ENCODE measurements at regions not wholly inside any gene's neighbourhood (a gene's known extent, or its start where the extent isn't known, plus 50 kb on each side); places are given as distances from the start of the nearest gene placed in this dataset.

- TF ChIP-seq CTCF (IDR thresholded peaks at IDR 0.05) (no peak), POLR2A (IDR thresholded peaks at IDR 0.05) (no peak)
- Histone ChIP-seq H3K9me3 (no peaks in the 10 kb centered on the region), H3K27ac (no peak overlapping the region), H3K27me3 (no peaks in the 10 kb centered on the region), H3K4me3 (replicated peaks in 1 of 3) (no peak overlapping the region), H3K4me1 (peaks cover 0 to 13% of the 10 kb centered on the region in 2 donors), H3K36me3 (no peaks in the 10 kb centered on the region)
- no peak for DNase-seq
- WGBS, 2 donors, result 65 to 67% methylated on average over 4 of the region's 4 CpGs
- intact Hi-C loops (cut with DNase I), result loop anchor here (5.0 kb wide), 1 partner anchor 913 kb away; no protein-coding TSS in a partner anchor
Measured at GRCh38 chr2:225894236-225894980, 494.9 kb downstream of the NYAP2 start.

- no peak for DNase-seq
- Histone ChIP-seq H3K27ac (no peak overlapping the region), H3K4me3 (replicated peaks in 1 of 3) (no peak overlapping the region), H3K27me3 (no peaks in the 10 kb centered on the region), H3K9me3 (no peaks in the 10 kb centered on the region), H3K36me3 (no peaks in the 10 kb centered on the region), H3K4me1 (peaks cover 0 to 13% of the 10 kb centered on the region in 2 donors)
- TF ChIP-seq CTCF (IDR thresholded peaks at IDR 0.05) (no peak), POLR2A (IDR thresholded peaks at IDR 0.05) (no peak)
- intact Hi-C loops (cut with DNase I), result loop anchor here (5.0 kb wide), 1 partner anchor 914 kb away; no protein-coding TSS in a partner anchor
Measured at GRCh38 chr2:225893151-225893550, 493.6 kb downstream of the NYAP2 start.

DNA sequence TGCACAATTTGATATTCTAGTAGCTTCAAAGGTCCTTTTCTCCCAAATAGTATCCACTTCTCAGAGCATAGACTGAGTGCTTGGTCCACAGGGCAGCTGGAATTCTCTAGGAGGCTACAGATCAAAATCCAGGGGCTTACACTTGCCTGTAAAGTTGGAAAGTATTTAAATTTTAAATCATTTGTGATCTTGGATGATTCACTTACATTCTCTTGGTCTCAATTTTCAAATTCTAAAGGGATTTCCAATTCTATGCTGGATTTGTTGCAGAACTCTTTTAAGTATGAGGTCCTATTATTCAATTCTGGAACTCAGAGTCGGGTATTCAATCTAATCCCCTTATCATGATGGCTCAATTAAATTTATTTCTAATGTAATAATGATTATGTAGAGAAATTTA, 492.3 kb downstream of the NYAP2 start:
- Histone ChIP-seq H3K27ac (no peak overlapping the region), H3K9me3 (no peaks in the 10 kb centered on the region), H3K27me3 (no peaks in the 10 kb centered on the region), H3K36me3 (no peaks in the 10 kb centered on the region), H3K4me3 (replicated peaks in 1 of 3) (no peak overlapping the region), H3K4me1 (peaks cover 0 to 13% of the 10 kb centered on the region in 2 donors)
- intact Hi-C loops (cut with DNase I), result loop anchor here (5.0 kb wide), 1 partner anchor 916 kb away; no protein-coding TSS in a partner anchor
- no peak for TF ChIP-seq CTCF (IDR thresholded peaks at IDR 0.05)
- no peak for TF ChIP-seq POLR2A (IDR thresholded peaks at IDR 0.05)
- WGBS, 2 donors, result 80 to 94% methylated on average over 1 of the region's 1 CpG
- DNase-seq, result no peak

DNA sequence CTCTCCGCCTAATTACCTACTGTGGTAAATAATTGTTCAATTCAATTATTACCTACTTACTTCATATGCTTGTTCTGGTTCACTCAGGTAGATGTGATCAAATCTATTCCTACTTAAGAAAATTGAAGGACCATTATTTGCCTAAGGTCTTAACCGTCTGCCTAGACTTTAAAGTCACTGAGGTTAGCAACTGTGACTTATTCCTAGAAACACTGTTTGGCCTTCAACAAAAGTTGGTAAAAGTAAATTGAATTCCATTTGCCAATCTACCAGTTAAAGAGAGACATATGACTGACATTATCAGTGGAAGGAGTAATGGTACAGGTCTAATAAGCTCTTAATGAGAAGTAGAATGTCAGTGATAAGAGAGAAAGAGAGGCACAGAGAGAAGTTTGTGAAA, 491.5 kb downstream of the NYAP2 start:
- Histone ChIP-seq H3K4me1 (peaks cover 0 to 13% of the 10 kb centered on the region in 2 donors), H3K4me3 (replicated peaks in 1 of 3) (no peak overlapping the region), H3K9me3 (no peaks in the 10 kb centered on the region), H3K27ac (no peak overlapping the region), H3K27me3 (no peaks in the 10 kb centered on the region), H3K36me3 (no peaks in the 10 kb centered on the region)
- 95 to 98% methylated on average over 2 of the region's 2 CpGs for WGBS, 2 donors
- TF ChIP-seq POLR2A (IDR thresholded peaks at IDR 0.05) (no peak), CTCF (IDR thresholded peaks at IDR 0.05) (no peak)
- DNase-seq, result no peak
- intact Hi-C loops (cut with DNase I), result loop anchor here (5.0 kb wide), 1 partner anchor 916 kb away; no protein-coding TSS in a partner anchor

DNA sequence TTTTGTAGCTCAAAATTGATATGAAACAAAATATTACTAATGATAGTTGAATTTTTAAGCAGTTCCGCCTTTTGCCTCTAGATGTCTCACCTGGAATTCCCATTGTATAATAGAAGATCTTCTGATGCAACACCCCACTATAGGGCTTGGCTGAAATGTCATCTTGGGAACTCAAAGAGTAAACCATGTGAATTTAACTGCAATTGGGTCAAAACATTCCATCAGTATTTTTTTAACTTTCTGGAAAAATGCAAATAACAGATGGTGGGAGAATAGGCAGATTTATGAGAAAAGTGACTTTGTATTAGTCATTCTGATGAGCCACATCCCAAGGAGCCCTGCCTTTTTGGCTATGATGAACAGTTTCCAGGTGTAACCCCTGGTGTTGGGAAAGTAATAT, 489.9 kb downstream of the NYAP2 start:
- Histone ChIP-seq H3K4me1 (peaks cover 0 to 3% of the 10 kb centered on the region in 2 donors), H3K27ac (no peak overlapping the region), H3K4me3 (replicated peaks in 1 of 3) (no peak overlapping the region), H3K36me3 (no peaks in the 10 kb centered on the region), H3K9me3 (no peaks in the 10 kb centered on the region), H3K27me3 (no peaks in the 10 kb centered on the region)
- peak in 1 of 2 donors; percentile 5 for DNase-seq
- TF ChIP-seq CTCF (IDR thresholded peaks at IDR 0.05) (peak; percentile 41 to 89 (median 74)), POLR2A (IDR thresholded peaks at IDR 0.05) (no peak)
- WGBS, 2 donors, result 0 to 2% methylated on average over 1 of the region's 1 CpG
- intact Hi-C loops (cut with DNase I), result no loop called here
